OCI-LY7 (cell line): ENCODE measurements at regions not wholly inside any gene's neighbourhood (a gene's known extent, or its start where the extent isn't known, plus 50 kb on each side); places are given as distances from the start of the nearest gene placed in this dataset.
A peak's percentile ranks its signal among the peaks of the same experiment; 100 is the strongest.

Experiments used
- BruUV-seq: library from RNA; stranded (reverse); fragments of 400-500 nt; replicated peaks from 2 replicates; lab custom pipeline; 2021; lab: Mats Ljungman, UMichigan
- CTCF ChIA-PET: fragments of 300-600 bp; sonication (Branson Sonifier 250); formaldehyde crosslinking; loops from one replicate; lab custom pipeline; 2022; ENCODE audit warnings: antibody characterized with exemption; ENCODE audit not compliant: unreplicated experiment; lab: Charles Lee
- POLR2A ChIA-PET: fragments of 300-600 bp; sonication (Branson Sonifier 250); formaldehyde crosslinking; loops from one replicate; lab custom pipeline; 2022; ENCODE audit warnings: antibody characterized with exemption; lab: Charles Lee
- DNase-seq: peaks from one replicate; pipeline ENCODE4 v3.0.0-alpha.2; 2015; ENCODE audit warnings: low spot score
- H2AFZ ChIP-seq: fragments of 200-600 bp; sonication (generic), shearing (Covaris generic); 2 replicates; pipeline ENCODE4 v1.6.1; 2014; ENCODE audit warnings: mild to moderate bottlenecking, antibody characterized with exemption, low read length, moderate library complexity
- H3K27ac ChIP-seq: fragments of 200-600 bp; sonication (generic); 2 replicates; pipeline ENCODE4 v1.5.1; 2014; ENCODE audit warnings: mixed run types, low read depth, mild to moderate bottlenecking, moderate library complexity, low read length, inconsistent platforms; ENCODE audit not compliant: poor library complexity, severe bottlenecking
- H3K36me3 ChIP-seq: fragments of 200-600 bp; sonication (generic); 2 replicates; pipeline ENCODE4 v1.6.1; 2014; ENCODE audit warnings: mild to moderate bottlenecking, antibody characterized with exemption, low read length, moderate library complexity, mixed read lengths; ENCODE audit not compliant: insufficient read depth
- H3K4me1 ChIP-seq: fragments of 200-600 bp; sonication (generic); 2 replicates; pipeline ENCODE4 v1.5.1; 2014; ENCODE audit warnings: mild to moderate bottlenecking, low read length; ENCODE audit not compliant: insufficient read depth, poor library complexity, severe bottlenecking
- H3K4me2 ChIP-seq: fragments of 200-600 bp; sonication (generic); 2 replicates; pipeline ENCODE4 v1.6.1; 2014; ENCODE audit warnings: mild to moderate bottlenecking, low read length
- H3K4me3 ChIP-seq: fragments of 200-600 bp; sonication (generic); 2 replicates; pipeline ENCODE4 v1.5.1; 2014; ENCODE audit warnings: mild to moderate bottlenecking, low read depth, low read length; ENCODE audit not compliant: poor library complexity, severe bottlenecking
- H3K79me2 ChIP-seq: fragments of 200-600 bp; sonication (generic); 2 replicates; pipeline ENCODE4 v1.6.1; 2016; ENCODE audit warnings: low read depth, mild to moderate bottlenecking, low read length, moderate library complexity, mixed read lengths; ENCODE audit not compliant: insufficient read depth
- H3K9me2 ChIP-seq: fragments of 200-600 bp; sonication (generic); 2 replicates; pipeline ENCODE4 v1.6.1; 2016; ENCODE audit warnings: mild to moderate bottlenecking, low read length, mixed read lengths; ENCODE audit not compliant: insufficient read depth
- H3K9me3 ChIP-seq: fragments of 200-600 bp; sonication (generic); 2 replicates; pipeline ENCODE4 v1.6.1; 2014; ENCODE audit warnings: mild to moderate bottlenecking, mixed run types, low read length, mixed read lengths
- H4K20me1 ChIP-seq: fragments of 200-600 bp; sonication (generic); 2 replicates; pipeline ENCODE4 v1.6.1; 2014; ENCODE audit warnings: mild to moderate bottlenecking, antibody characterized with exemption, low read length, moderate library complexity, mixed read lengths; ENCODE audit not compliant: insufficient read depth
- CTCF ChIP-seq: fragments of 200-600 bp; sonication (generic); conservative IDR thresholded peaks from 2 replicates; pipeline ENCODE4 v1.5.1; 2014; ENCODE audit warnings: mild to moderate bottlenecking, antibody characterized with exemption, low read length, moderate library complexity, mixed read lengths
- EZH2phosphoT487 ChIP-seq: fragments of 200-600 bp; sonication (generic); IDR thresholded peaks from 2 replicates; pipeline ENCODE4 v1.6.1; 2018; ENCODE audit warnings: low read depth, borderline replicate concordance, mild to moderate bottlenecking, mixed run types, antibody characterized with exemption, low read length, moderate library complexity, mixed read lengths
- intact Hi-C: fragments of 100-400 bp; cut with micrococcal nuclease; formaldehyde crosslinking; loops from one replicate; pipeline ENCODE4 v1.10.0; 2022; ENCODE audit not compliant: unreplicated experiment

GRCh38 chr6:67412035-67412434 lies 1223.0 kb upstream of the ADGRB3 start:
- BruUV-seq: no TSS peak
- TF ChIP-seq EZH2phosphoT487 (no peak), CTCF (no peak)
- POLR2A ChIA-PET: interaction anchor here (1.1 kb wide), 1 partner anchor 14 kb away, joined by 4 read pairs; no protein-coding TSS in a partner anchor
- intact Hi-C loops: no loop called here
- CTCF ChIA-PET: no interaction called here
- H3K4me1 ChIP-seq: peaks cover 5% of the 10 kb centered on the region
- no peak overlapping the region for H3K4me3 ChIP-seq
- no peak overlapping the region for H3K4me2 ChIP-seq
- no peak overlapping the region for H3K27ac ChIP-seq
- no peak for DNase-seq
- no peaks in the 10 kb centered on the region for H4K20me1 ChIP-seq
- no peaks in the 10 kb centered on the region for H3K36me3 ChIP-seq
- peak overlapping the region; percentile 57; the same call in 1 of the 2 replicates for H2AFZ ChIP-seq
- H3K9me2 ChIP-seq: no peaks in the 10 kb centered on the region
- no peaks in the 10 kb centered on the region for H3K79me2 ChIP-seq
- no peaks in the 10 kb centered on the region for H3K9me3 ChIP-seq

GRCh38 chr6:67411036-67411435 lies 1224.0 kb upstream of the ADGRB3 start:
- no peak overlapping the region for H3K27ac ChIP-seq
- no TSS peak for BruUV-seq
- peaks cover 5% of the 10 kb centered on the region for H3K4me1 ChIP-seq
- H3K9me2 ChIP-seq: no peaks in the 10 kb centered on the region
- no peak overlapping the region for H3K4me2 ChIP-seq
- H3K36me3 ChIP-seq: no peaks in the 10 kb centered on the region
- H3K79me2 ChIP-seq: no peaks in the 10 kb centered on the region
- TF ChIP-seq EZH2phosphoT487: no peak
- no peak for TF ChIP-seq CTCF
- H3K9me3 ChIP-seq: no peaks in the 10 kb centered on the region
- peak; percentile 6 for DNase-seq
- intact Hi-C loops: no loop called here
- POLR2A ChIA-PET: interaction anchor here (0.6 to 1.1 kb wide), 4 partner anchors 13 to 1231 kb away, joined by 3 to 4 read pairs (median 3); no protein-coding TSS in a partner anchor
- H2AFZ ChIP-seq: peak overlapping the region; percentile 49; the same call in 1 of the 2 replicates
- H4K20me1 ChIP-seq: no peaks in the 10 kb centered on the region
- no peak overlapping the region for H3K4me3 ChIP-seq
- CTCF ChIA-PET: no interaction called here

- H3K9me3 ChIP-seq: peaks cover 21% of the 10 kb centered on the region; the same call in 1 of the 2 replicates
- CTCF ChIA-PET: no interaction called here
- H2AFZ ChIP-seq: no peak overlapping the region
- no peaks in the 10 kb centered on the region for H3K79me2 ChIP-seq
- intact Hi-C loops: no loop called here
- no TSS peak for BruUV-seq
- no peak overlapping the region for H3K4me2 ChIP-seq
- no peak for TF ChIP-seq EZH2phosphoT487
- TF ChIP-seq CTCF: no peak
- H4K20me1 ChIP-seq: no peaks in the 10 kb centered on the region
- no peak for DNase-seq
- no peaks in the 10 kb centered on the region; the same call in 1 of the 2 replicates for H3K36me3 ChIP-seq
- H3K27ac ChIP-seq: no peak overlapping the region
- POLR2A ChIA-PET: no interaction called here
- no peak overlapping the region for H3K4me3 ChIP-seq
- H3K9me2 ChIP-seq: 0 out of 2 replicates have a peak, but pooled peaks cover 4% of the 10 kb centered on the region
- no peaks in the 10 kb centered on the region for H3K4me1 ChIP-seq
Measured at GRCh38 chr6:67394254-67394653, 1240.8 kb upstream of the ADGRB3 start.
